IMR-90 (cell line): ENCODE measurements at regions not wholly inside any gene's neighbourhood (a gene's known extent, or its start where the extent isn't known, plus 50 kb on each side); places are given as distances from the start of the nearest gene placed in this dataset.

Experiments
- ATAC-seq: fragments of 200-7000 bp; cut with Tn5 transposase; 2 replicates; pipeline ENCODE4 v1.9.1; 2020; ENCODE audit warnings: low read depth, mild to moderate bottlenecking, moderate library complexity
- BruUV-seq: library from RNA; stranded (reverse); fragments of 400-500 nt; replicated peaks from 2 replicates; lab custom pipeline; 2021; lab: Mats Ljungman, UMichigan
- CTCF ChIA-PET: fragments of 300-600 bp; formaldehyde crosslinking; extraction: SDS; loops from one replicate; lab custom pipeline; 2021; ENCODE audit warnings: antibody characterized with exemption; lab: Yijun Ruan, JAX
- POLR2A ChIA-PET: fragments of 300-600 bp; sonication (Branson Sonifier 250); formaldehyde crosslinking; loops from one replicate; lab custom pipeline; 2022; ENCODE audit warnings: antibody characterized with exemption; ENCODE audit not compliant: unreplicated experiment; lab: Charles Lee
- DNase-seq: peaks from one replicate; pipeline ENCODE4 v3.0.0; 2013
- H2AFZ ChIP-seq: replicated peaks from 2 replicates; pipeline ENCODE3; 2013; ENCODE audit warnings: low read length, mild to moderate bottlenecking; ENCODE audit not compliant: poor library complexity
- H2AK5ac ChIP-seq: 2 replicates; pipeline ENCODE4 v1.6.1; 2013; ENCODE audit warnings: low read depth, low read length, inconsistent platforms
- H2AK9ac ChIP-seq: replicated peaks from 2 replicates; pipeline ENCODE3; 2013; ENCODE audit warnings: mild to moderate bottlenecking, low read depth, low read length, moderate library complexity; ENCODE audit not compliant: poor library complexity
- H2BK120ac ChIP-seq: 2 replicates; pipeline ENCODE4 v1.6.1; 2013; ENCODE audit warnings: low read depth, low read length, inconsistent platforms
- H2BK15ac ChIP-seq: 3 replicates; pipeline ENCODE4 v1.6.1; 2013; ENCODE audit warnings: low read depth, low read length, inconsistent platforms
- H2BK20ac ChIP-seq: 2 replicates; pipeline ENCODE4 v1.6.1; 2013; ENCODE audit warnings: low read depth, mild to moderate bottlenecking, inconsistent platforms, low read length, moderate library complexity
- H2BK5ac ChIP-seq: 2 replicates; pipeline ENCODE4 v1.6.1; 2013; ENCODE audit warnings: mild to moderate bottlenecking, low read depth, low read length, inconsistent platforms; ENCODE audit not compliant: poor library complexity, severe bottlenecking
- H3K14ac ChIP-seq: replicated peaks from 2 replicates; pipeline ENCODE4 v1.6.1; 2013; ENCODE audit warnings: low read depth, low read length, inconsistent platforms
- H3K18ac ChIP-seq: 2 replicates; pipeline ENCODE4 v1.6.1; 2013; ENCODE audit warnings: low read depth, low read length, control low read depth
- H3K23ac ChIP-seq: 2 replicates; pipeline ENCODE4 v1.6.1; 2013; ENCODE audit warnings: low read depth, low read length, inconsistent platforms
- H3K27ac ChIP-seq: 2 replicates; pipeline ENCODE4 v1.5.1; 2013; ENCODE audit warnings: mild to moderate bottlenecking, control low read depth, low read length; ENCODE audit not compliant: insufficient read depth
- H3K27me3 ChIP-seq: 2 replicates; pipeline ENCODE4 v1.6.1; 2013; ENCODE audit warnings: low read length; ENCODE audit not compliant: control insufficient read depth, insufficient read depth
- H3K36me3 ChIP-seq: 2 replicates; pipeline ENCODE4 v1.6.1; 2013; ENCODE audit warnings: low read length, mixed read lengths; ENCODE audit not compliant: control insufficient read depth, insufficient read depth
- H3K4ac ChIP-seq: 2 replicates; pipeline ENCODE4 v1.6.1; 2013; ENCODE audit warnings: low read depth, low read length, inconsistent platforms
- H3K4me1 ChIP-seq: 2 replicates; pipeline ENCODE4 v1.6.1; 2013; ENCODE audit warnings: low read length, mixed read lengths; ENCODE audit not compliant: control insufficient read depth, insufficient read depth
- H3K4me2 ChIP-seq: 2 replicates; pipeline ENCODE4 v1.6.1; 2013; ENCODE audit warnings: low read depth, mild to moderate bottlenecking, control low read depth, low read length, moderate library complexity
- H3K4me3 ChIP-seq: 2 replicates; pipeline ENCODE4 v1.5.1; 2013; ENCODE audit warnings: low read depth, mild to moderate bottlenecking, control low read depth, low read length, moderate library complexity; ENCODE audit not compliant: insufficient read depth
- H3K56ac ChIP-seq: 2 replicates; pipeline ENCODE4 v1.6.1; 2013; ENCODE audit warnings: low read length, inconsistent platforms; ENCODE audit not compliant: insufficient read depth; ENCODE audit errors: extremely low read depth
- H3K79me1 ChIP-seq, 2 experiments: 2 replicates each; pipeline ENCODE4 v1.6.1; 2013; ENCODE audit warnings: low read length in 2 of 2, inconsistent platforms in 1 of 2, low read depth in 1 of 2
- H3K9ac ChIP-seq: 2 replicates; pipeline ENCODE4 v1.6.1; 2013; ENCODE audit warnings: low read depth, low read length, control low read depth
- H3K9me1 ChIP-seq: 2 replicates; pipeline ENCODE4 v1.6.1; 2013; ENCODE audit warnings: low read length, inconsistent platforms; ENCODE audit not compliant: insufficient read depth
- H3K9me3 ChIP-seq: 2 replicates; pipeline ENCODE4 v1.6.1; 2013; ENCODE audit warnings: low read length; ENCODE audit not compliant: control insufficient read depth, insufficient read depth
- H4K20me1 ChIP-seq: 2 replicates; pipeline ENCODE4 v1.6.1; 2013; ENCODE audit warnings: low read length, inconsistent platforms; ENCODE audit not compliant: insufficient read depth
- H4K5ac ChIP-seq: 2 replicates; pipeline ENCODE4 v1.6.1; 2013; ENCODE audit warnings: mild to moderate bottlenecking, low read depth, low read length, control low read depth
- H4K8ac ChIP-seq, 2 experiments: 2 replicates each; pipeline ENCODE4 v1.6.1; 2013; ENCODE audit warnings: low read depth in 2 of 2, low read length in 2 of 2, control low read depth in 1 of 2, inconsistent platforms in 1 of 2
- H4K91ac ChIP-seq: 2 replicates; pipeline ENCODE4 v1.6.1; 2013; ENCODE audit warnings: low read depth, low read length, inconsistent platforms; ENCODE audit not compliant: insufficient read depth
- BHLHE40 ChIP-seq: fragments of 150-350 bp; IDR thresholded peaks from 2 replicates; pipeline ENCODE4 v1.6.1; 2016; ENCODE audit warnings: mild to moderate bottlenecking, low read depth, low read length
- CEBPB ChIP-seq: IDR thresholded peaks from 2 replicates; pipeline ENCODE4 v1.6.1; 2012; ENCODE audit warnings: low read depth, low read length, improper control_type of control experiment
- CHD1 ChIP-seq: IDR thresholded peaks from 2 replicates; pipeline ENCODE4 v1.6.1; 2012; ENCODE audit warnings: low read depth, low read length, improper control_type of control experiment
- CTCF ChIP-seq: conservative IDR thresholded peaks from 2 replicates; pipeline ENCODE4 v1.5.1; 2012; ENCODE audit warnings: mild to moderate bottlenecking, low read depth, low read length, improper control_type of control experiment
- MAFK ChIP-seq: IDR thresholded peaks from 2 replicates; pipeline ENCODE4 v1.6.1; 2012; ENCODE audit warnings: low read depth, low read length, improper control_type of control experiment
- MAZ ChIP-seq: IDR thresholded peaks from 2 replicates; pipeline ENCODE4 v1.6.1; 2012; ENCODE audit warnings: low read depth, mild to moderate bottlenecking, low read length, improper control_type of control experiment, moderate library complexity, borderline replicate concordance
- MXI1 ChIP-seq: IDR thresholded peaks from 2 replicates; pipeline ENCODE4 v1.6.1; 2012; ENCODE audit warnings: low read depth, mild to moderate bottlenecking, low read length, moderate library complexity, borderline replicate concordance
- POLR2A ChIP-seq: IDR thresholded peaks from 2 replicates; pipeline ENCODE4 v1.6.1; 2012; ENCODE audit warnings: mild to moderate bottlenecking, low read depth, low read length
- RCOR1 ChIP-seq: IDR thresholded peaks from 2 replicates; pipeline ENCODE4 v1.6.1; 2012; ENCODE audit warnings: mild to moderate bottlenecking, low read length, improper control_type of control experiment; ENCODE audit not compliant: insufficient replicate concordance
- RFX5 ChIP-seq: IDR thresholded peaks from 2 replicates; pipeline ENCODE4 v1.8.0; 2012; ENCODE audit warnings: low read depth, mild to moderate bottlenecking, low read length, moderate library complexity
- WGBS, 2 experiments: methylation state at CpG; one replicate each; pipeline versions ENCODE4 v1.1.5 to v1.1.7; 2013; ENCODE audit warnings: missing lambda C conversion rate in 2 of 2; ENCODE audit not compliant: insufficient read length in 1 of 2; ENCODE audit errors: extremely low coverage in 2 of 2; 5-methylcytosine and 5-hydroxymethylcytosine counted together
- dilution Hi-C: fragments of 300-500 bp; cut with HindIII; formaldehyde crosslinking; loops from one replicate; pipeline ENCODE4 v1.14.3; 2018; ENCODE audit warnings: low sequenced_read_pairs; ENCODE audit not compliant: unreplicated experiment
- in situ Hi-C: fragments of 300-500 bp; cut with MboI; formaldehyde crosslinking; loops from 3 replicates; pipeline ENCODE4 v1.14.3; 2019; ENCODE audit warnings: low sequenced_read_pairs, inconsistent platforms, mixed read lengths
- intact Hi-C: fragments of 100-400 bp; cut with micrococcal nuclease; formaldehyde crosslinking; loops from 2 replicates; pipeline ENCODE4 v1.10.0; 2022

- no peak overlapping the region for H2BK5ac ChIP-seq
- H3K36me3 ChIP-seq = no peaks in the 10 kb centered on the region
- no peak overlapping the region for H3K27ac ChIP-seq
- no peaks in the 10 kb centered on the region for H3K27me3 ChIP-seq
- H3K56ac ChIP-seq = no peak overlapping the region
- in situ Hi-C loops (no loop called here), dilution Hi-C loops (no loop called here), intact Hi-C loops (no loop called here)
- ATAC-seq = no peak
- H4K91ac ChIP-seq = peak overlapping the region; percentile 28; the same call in 1 of the 2 replicates
- H3K14ac ChIP-seq = 0 out of 2 replicates have a peak overlapping the region, but pooled peaks have one; percentile 63
- peak overlapping the region; percentile 37; the same call in 1 of the 2 replicates for H2AK5ac ChIP-seq
- H3K9ac ChIP-seq = no peak overlapping the region
- peak overlapping the region; percentile 42; the same call in 1 of the 2 replicates for H3K23ac ChIP-seq
- H2BK15ac ChIP-seq = no peak overlapping the region
- no peak overlapping the region for H3K4me2 ChIP-seq
- H3K79me1 ChIP-seq = no peaks in the 10 kb centered on the region
- H4K5ac ChIP-seq = no peak overlapping the region
- ChIA-PET CTCF (no interaction called here), POLR2A (no interaction called here)
- TF ChIP-seq CEBPB (no peak), RCOR1 (no peak), RFX5 (no peak), CHD1 (no peak), POLR2A (no peak), MAZ (no peak), CTCF (no peak), BHLHE40 (no peak), MAFK (no peak), MXI1 (no peak)
- BruUV-seq = no TSS peak
- DNase-seq = no peak
- H2AFZ ChIP-seq = no peak overlapping the region
- H3K9me1 ChIP-seq = no peaks in the 10 kb centered on the region
- H3K4me3 ChIP-seq = no peak overlapping the region
- H2AK9ac ChIP-seq = peak overlapping the region; percentile 15
- H3K9me3 ChIP-seq = no peaks in the 10 kb centered on the region
- H4K8ac ChIP-seq = no peak overlapping the region
- peak overlapping the region; percentile 8 for H3K4ac ChIP-seq
- no peaks in the 10 kb centered on the region for H4K20me1 ChIP-seq
- no peak overlapping the region for H3K18ac ChIP-seq
- no peaks in the 10 kb centered on the region for H3K4me1 ChIP-seq
- 0 out of 2 replicates have a peak overlapping the region, but pooled peaks have one; percentile 83 for H2BK120ac ChIP-seq
- no CpG with 5 or more reads among the region's 6 CpGs for WGBS, 2 experiments
- H2BK20ac ChIP-seq = peak overlapping the region; percentile 42; the same call in 1 of the 2 replicates
Measured at GRCh38 chr5:56534102-56534829, 281.1 kb upstream of the MAP3K1 start.
